Endothelial cell of umbilical vein (primary cell): ENCODE measurements at regions not wholly inside any gene's neighbourhood (a gene's known extent, or its start where the extent isn't known, plus 50 kb on each side); places are given as distances from the start of the nearest gene placed in this dataset.

Experiments
- BruUV-seq: library from RNA; stranded (reverse); fragments of 400-500 nt; replicated peaks from 2 replicates; lab custom pipeline; 2021; lab: Mats Ljungman, UMichigan
- CTCF ChIA-PET: fragments of 300-600, 350-600 bp; sonication (Branson Sonifier 250); formaldehyde crosslinking; loops from one replicate; lab custom pipeline; 2021; ENCODE audit warnings: antibody characterized with exemption, inconsistent platforms; lab: Charles Lee
- POLR2A ChIA-PET: fragments of 300-600, 350-600 bp; sonication (Branson Sonifier 250); formaldehyde crosslinking; loops from one replicate; lab custom pipeline; 2021; ENCODE audit warnings: antibody characterized with exemption, inconsistent platforms; lab: Charles Lee
- DNase-seq: peaks from one replicate; pipeline ENCODE4 v3.0.0-alpha.2; 2011; ENCODE audit warnings: low read depth, low spot score
- FAIRE-seq: peaks from 2 replicates; lab custom pipeline; 2011; peaks lifted over from hg19 to GRCh38; lab: Jason Lieb, UNC
- H2AFZ ChIP-seq: 2 replicates; pipeline ENCODE4 v1.6.0; 2012; ENCODE audit warnings: low read depth, low read length, control low read depth, inconsistent platforms
- H3K27ac ChIP-seq: 2 replicates; pipeline ENCODE4 v1.5.1; 2011; ENCODE audit warnings: low read depth, mild to moderate bottlenecking, control low read depth, low read length, moderate library complexity; ENCODE audit not compliant: insufficient read depth
- H3K27me3 ChIP-seq, 2 experiments: 2 replicates each; pipeline versions ENCODE4 v1.6.0 to v1.6.1; 2011; ENCODE audit warnings: low read length in 2 of 2, mixed read lengths in 1 of 2; ENCODE audit not compliant: control insufficient read depth in 2 of 2, insufficient read depth in 2 of 2
- H3K36me3 ChIP-seq, 2 experiments: 2 replicates in 1 of 2; 3 replicates in 1 of 2; pipeline ENCODE4 v1.5.1; 2011; ENCODE audit warnings: low read length in 2 of 2, mild to moderate bottlenecking in 1 of 2, moderate library complexity in 1 of 2; ENCODE audit not compliant: control insufficient read depth in 2 of 2, insufficient read depth in 2 of 2; ENCODE audit errors: extremely low read depth in 1 of 2
- H3K4me1 ChIP-seq: 3 replicates; pipeline ENCODE4 v1.5.1; 2011; ENCODE audit warnings: mild to moderate bottlenecking, low read length; ENCODE audit not compliant: control insufficient read depth, insufficient read depth; ENCODE audit errors: extremely low read depth
- H3K4me2 ChIP-seq: 2 replicates; pipeline ENCODE4 v1.6.1; 2011; ENCODE audit warnings: low read length, control low read depth, mixed read lengths; ENCODE audit not compliant: insufficient read depth
- H3K4me3 ChIP-seq, 3 experiments: fragments of 200-600 bp in 1 of 3; sonication (generic), shearing (Covaris generic) in 1 of 3; replicated peaks in 1 of 3; 2 replicates each; pipeline ENCODE4 v1.5.1; 2011 to 2016; ENCODE audit warnings: control low read depth in 3 of 3, low read length in 3 of 3, mild to moderate bottlenecking in 2 of 3, inconsistent platforms in 1 of 3, low read depth in 1 of 3, moderate library complexity in 1 of 3; ENCODE audit not compliant: insufficient read depth in 1 of 3
- H3K79me2 ChIP-seq: 2 replicates; pipeline ENCODE4 v1.6.0; 2012; ENCODE audit warnings: low read length, inconsistent platforms; ENCODE audit not compliant: control insufficient read depth, insufficient read depth
- H3K9ac ChIP-seq: replicated peaks from 2 replicates; pipeline ENCODE3; 2011; ENCODE audit warnings: low read length, control low read depth; ENCODE audit not compliant: insufficient read depth; ENCODE audit errors: extremely low read depth
- H3K9me1 ChIP-seq: replicated peaks from 3 replicates; pipeline ENCODE4 v1.6.0; 2011; ENCODE audit warnings: mild to moderate bottlenecking, low read length; ENCODE audit not compliant: control insufficient read depth, insufficient read depth; ENCODE audit errors: extremely low read depth
- H3K9me3 ChIP-seq: replicated peaks from 2 replicates; pipeline ENCODE4 v1.5.1; 2012; ENCODE audit warnings: low read length, inconsistent platforms; ENCODE audit not compliant: control insufficient read depth, insufficient read depth
- H4K20me1 ChIP-seq: replicated peaks from 2 replicates; pipeline ENCODE3; 2011; ENCODE audit warnings: mild to moderate bottlenecking, low read length; ENCODE audit not compliant: control insufficient read depth, insufficient read depth; ENCODE audit errors: extremely low read depth
- EZH2 ChIP-seq: IDR thresholded peaks from 2 replicates; pipeline ENCODE4 v1.6.1; 2012; ENCODE audit warnings: borderline replicate concordance, low read depth, mild to moderate bottlenecking, moderate library complexity, low read length, inconsistent platforms; ENCODE audit not compliant: severe bottlenecking
- FOS ChIP-seq: IDR thresholded peaks from 2 replicates; pipeline ENCODE4 v1.6.1; 2011; ENCODE audit warnings: mild to moderate bottlenecking, low read length, moderate library complexity, borderline replicate concordance; ENCODE audit not compliant: insufficient read depth
- GATA2 ChIP-seq: IDR thresholded peaks from 2 replicates; pipeline ENCODE4 v1.7.0; 2011; ENCODE audit warnings: low read depth, mild to moderate bottlenecking, moderate library complexity, mixed read lengths, low read length; ENCODE audit not compliant: insufficient read length, insufficient read depth
- MYC ChIP-seq: IDR thresholded peaks from one replicate; pipeline ENCODE4 v1.6.1; 2011; ENCODE audit warnings: mild to moderate bottlenecking, low read depth, low read length
- POLR2A ChIP-seq: IDR thresholded peaks from 2 replicates; pipeline ENCODE4 v1.6.1; 2012; ENCODE audit warnings: low read depth, mild to moderate bottlenecking, control low read depth, low read length
- POLR2AphosphoS5 ChIP-seq: IDR thresholded peaks from 2 replicates; pipeline ENCODE4 v1.6.1; 2012; ENCODE audit warnings: low read depth, mild to moderate bottlenecking, control low read depth, low read length, moderate library complexity; ENCODE audit not compliant: insufficient read depth
- dilution Hi-C: fragments of 300-500 bp; cut with MboI; formaldehyde crosslinking; loops from one replicate; pipeline ENCODE4 v1.15.0; 2019; ENCODE audit warnings: low sequenced_read_pairs; ENCODE audit not compliant: extremely low pct_ligation_motif_present
- intact Hi-C: fragments of 100-400 bp; cut with micrococcal nuclease; formaldehyde crosslinking; loops from one replicate; pipeline ENCODE4 v1.10.0; 2022

DNA sequence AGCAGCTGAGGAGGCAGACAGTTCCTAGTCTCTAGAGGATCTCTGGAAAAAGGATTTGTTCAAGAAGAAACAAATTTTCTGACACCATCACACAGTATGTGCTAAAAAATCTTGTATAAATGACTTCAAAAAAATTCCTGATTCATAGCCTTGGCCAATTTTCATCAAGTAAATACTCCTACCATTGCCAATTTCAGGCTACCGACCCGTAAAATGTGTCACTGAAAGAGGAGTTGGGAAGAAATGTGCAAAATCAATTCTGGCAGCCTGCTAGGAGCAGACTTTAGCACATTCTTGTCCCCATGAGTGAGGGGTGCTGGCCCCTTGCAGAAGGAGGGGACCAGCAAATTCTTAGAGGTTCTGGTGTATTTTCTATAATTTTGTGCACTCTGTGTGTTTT, 109.4 kb downstream of the TMEM30B start:
- TF ChIP-seq EZH2: no peak
- intact Hi-C loops (no loop called here), dilution Hi-C loops (no loop called here)
- no peaks in the 10 kb centered on the region for H3K4me1 ChIP-seq
- H4K20me1 ChIP-seq: no peaks in the 10 kb centered on the region
- H2AFZ ChIP-seq: no peak overlapping the region
- H3K27ac ChIP-seq: no peak overlapping the region
- no peak overlapping the region for H3K9ac ChIP-seq
- ChIA-PET POLR2A (no interaction called here), CTCF (no interaction called here)
- H3K9me3 ChIP-seq: no peaks in the 10 kb centered on the region
- FAIRE-seq: no peak
- no peak overlapping the region for H3K4me3 ChIP-seq
- no peaks in the 10 kb centered on the region for H3K36me3 ChIP-seq
- no peak for DNase-seq
- H3K79me2 ChIP-seq: no peaks in the 10 kb centered on the region
- H3K27me3 ChIP-seq: no peaks in the 10 kb centered on the region
- H3K4me2 ChIP-seq: no peak overlapping the region
- no TSS peak for BruUV-seq
- no peaks in the 10 kb centered on the region for H3K9me1 ChIP-seq

DNA sequence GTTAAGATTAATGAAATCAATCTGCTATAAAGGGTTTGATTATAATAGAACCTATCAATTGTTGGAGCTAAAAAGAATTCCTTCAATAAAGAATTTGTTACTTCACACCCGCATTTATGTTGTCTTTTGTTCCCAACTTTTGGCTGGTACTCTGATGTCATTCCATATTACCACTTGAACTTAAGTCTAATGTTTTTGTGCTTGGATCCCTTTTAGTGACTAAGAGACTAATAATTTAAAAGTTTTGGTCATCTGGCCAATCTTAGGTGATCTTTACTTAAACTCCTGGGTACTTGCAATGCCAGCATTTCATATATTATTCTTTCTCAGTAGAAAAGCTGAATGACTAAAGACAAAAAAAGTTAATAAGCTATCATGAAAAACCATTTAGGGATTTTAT, 113.0 kb downstream of the TMEM30B start:
- POLR2A ChIA-PET: no interaction called here
- Histone ChIP-seq H3K36me3 (no peaks in the 10 kb centered on the region), H4K20me1 (no peaks in the 10 kb centered on the region), H3K9me3 (no peaks in the 10 kb centered on the region), H3K4me2 (no peak overlapping the region), H3K79me2 (no peaks in the 10 kb centered on the region), H3K4me1 (no peaks in the 10 kb centered on the region), H3K27me3 (no peaks in the 10 kb centered on the region), H2AFZ (no peak overlapping the region), H3K27ac (no peak overlapping the region), H3K9me1 (no peaks in the 10 kb centered on the region), H3K4me3 (no peak overlapping the region), H3K9ac (no peak overlapping the region)
- no TSS peak for BruUV-seq
- intact Hi-C loops: no loop called here
- dilution Hi-C loops: no loop called here
- CTCF ChIA-PET: interaction anchor here (0.9 kb wide), 1 partner anchor 10 kb away, joined by 4 read pairs; no protein-coding TSS in a partner anchor
- DNase-seq (no peak), FAIRE-seq (no peak)
- TF ChIP-seq MYC (no peak), POLR2AphosphoS5 (no peak), GATA2 (no peak), EZH2 (no peak), POLR2A (no peak), FOS (no peak)
